Osteocyte (in vitro differentiated cells): ENCODE measurements at regions not wholly inside any gene's neighbourhood (a gene's known extent, or its start where the extent isn't known, plus 50 kb on each side); places are given as distances from the start of the nearest gene placed in this dataset.

Source experiments
- DNase-seq: peaks from one replicate; pipeline ENCODE4 v3.0.0; 2021; ENCODE audit warnings: mixed read lengths; ENCODE audit not compliant: unreplicated experiment; ENCODE audit errors: extremely low spot score
- H3K27ac Mint-ChIP-seq: one replicate; pipeline ENCODE4 v1.8.0; 2021; ENCODE audit warnings: mild to moderate bottlenecking, mixed read lengths; ENCODE audit not compliant: unreplicated experiment
- H3K27me3 Mint-ChIP-seq: one replicate; pipeline ENCODE4 v1.8.0; 2021; ENCODE audit warnings: mixed read lengths; ENCODE audit not compliant: unreplicated experiment
- H3K36me3 Mint-ChIP-seq: one replicate; pipeline ENCODE4 v1.8.0; 2021; ENCODE audit warnings: mixed read lengths; ENCODE audit not compliant: unreplicated experiment
- H3K4me1 Mint-ChIP-seq: one replicate; pipeline ENCODE4 v1.8.0; 2021; ENCODE audit warnings: mixed read lengths; ENCODE audit not compliant: unreplicated experiment
- H3K4me3 Mint-ChIP-seq: one replicate; pipeline ENCODE4 v1.8.0; 2021; ENCODE audit warnings: mild to moderate bottlenecking, moderate library complexity, mixed read lengths; ENCODE audit not compliant: unreplicated experiment
- H3K9me3 Mint-ChIP-seq: one replicate; pipeline ENCODE4 v1.8.0; 2021; ENCODE audit warnings: mixed read lengths; ENCODE audit not compliant: unreplicated experiment
- TF ChIP-seq, protein P1 (sequence below): fragments of 200-600 bp; sonication (generic); IDR thresholded peaks from 2 replicates; pipeline ENCODE4 v1.5.0; 2021; ENCODE audit warnings: antibody characterized with exemption, mild to moderate bottlenecking, moderate library complexity

- H3K4me1 Mint-ChIP-seq = no peaks in the 10 kb centered on the region
Measured at GRCh38 chr13:33657274-33657673, 160.7 kb upstream of the RFC3 start.

GRCh38 chr13:33659466-33659865, 158.5 kb upstream of the RFC3 start:
- TF ChIP-seq, protein P1, sequence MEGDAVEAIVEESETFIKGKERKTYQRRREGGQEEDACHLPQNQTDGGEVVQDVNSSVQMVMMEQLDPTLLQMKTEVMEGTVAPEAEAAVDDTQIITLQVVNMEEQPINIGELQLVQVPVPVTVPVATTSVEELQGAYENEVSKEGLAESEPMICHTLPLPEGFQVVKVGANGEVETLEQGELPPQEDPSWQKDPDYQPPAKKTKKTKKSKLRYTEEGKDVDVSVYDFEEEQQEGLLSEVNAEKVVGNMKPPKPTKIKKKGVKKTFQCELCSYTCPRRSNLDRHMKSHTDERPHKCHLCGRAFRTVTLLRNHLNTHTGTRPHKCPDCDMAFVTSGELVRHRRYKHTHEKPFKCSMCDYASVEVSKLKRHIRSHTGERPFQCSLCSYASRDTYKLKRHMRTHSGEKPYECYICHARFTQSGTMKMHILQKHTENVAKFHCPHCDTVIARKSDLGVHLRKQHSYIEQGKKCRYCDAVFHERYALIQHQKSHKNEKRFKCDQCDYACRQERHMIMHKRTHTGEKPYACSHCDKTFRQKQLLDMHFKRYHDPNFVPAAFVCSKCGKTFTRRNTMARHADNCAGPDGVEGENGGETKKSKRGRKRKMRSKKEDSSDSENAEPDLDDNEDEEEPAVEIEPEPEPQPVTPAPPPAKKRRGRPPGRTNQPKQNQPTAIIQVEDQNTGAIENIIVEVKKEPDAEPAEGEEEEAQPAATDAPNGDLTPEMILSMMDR = no peak
- Mint-ChIP-seq H3K27ac (no peak overlapping the region), H3K4me1 (no peaks in the 10 kb centered on the region), H3K9me3 (peaks cover 3% of the 10 kb centered on the region), H3K4me3 (no peak overlapping the region), H3K27me3 (no peaks in the 10 kb centered on the region), H3K36me3 (no peaks in the 10 kb centered on the region)
- no peak for DNase-seq

More at GRCh38 chr13:33657274-33657673, 160.7 kb upstream of the RFC3 start:
- Mint-ChIP-seq H3K9me3 (peaks cover 3% of the 10 kb centered on the region), H3K27me3 (peaks cover 6% of the 10 kb centered on the region), H3K27ac (no peak overlapping the region), H3K4me3 (no peak overlapping the region), H3K36me3 (no peaks in the 10 kb centered on the region)
- no peak for DNase-seq
- TF ChIP-seq, protein P1 = no peak

DNA sequence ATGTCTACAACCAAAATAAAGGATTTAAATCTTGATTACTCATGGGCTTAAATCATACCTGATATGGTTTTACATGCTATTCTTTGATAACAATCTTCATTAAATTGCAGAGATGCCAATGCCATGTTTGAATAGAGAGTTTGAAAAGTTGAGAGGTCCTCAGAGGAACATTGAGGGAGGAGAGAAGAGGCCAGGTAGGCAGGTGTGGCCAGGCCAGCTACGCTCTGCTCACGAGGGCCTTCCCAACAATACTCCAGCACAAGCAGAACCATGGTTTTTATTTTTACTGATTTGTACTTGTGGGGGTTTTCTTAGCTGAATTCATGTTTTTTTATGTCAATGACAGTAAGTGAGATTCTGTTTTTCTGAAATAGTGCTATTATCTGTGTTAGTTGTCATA, 158.1 kb upstream of the RFC3 start:
- Mint-ChIP-seq H3K36me3 (no peaks in the 10 kb centered on the region), H3K4me3 (no peak overlapping the region), H3K4me1 (no peaks in the 10 kb centered on the region), H3K9me3 (peaks cover 3% of the 10 kb centered on the region), H3K27me3 (no peaks in the 10 kb centered on the region), H3K27ac (no peak overlapping the region)
- TF ChIP-seq, protein P1 = no peak
- no peak for DNase-seq

DNA sequence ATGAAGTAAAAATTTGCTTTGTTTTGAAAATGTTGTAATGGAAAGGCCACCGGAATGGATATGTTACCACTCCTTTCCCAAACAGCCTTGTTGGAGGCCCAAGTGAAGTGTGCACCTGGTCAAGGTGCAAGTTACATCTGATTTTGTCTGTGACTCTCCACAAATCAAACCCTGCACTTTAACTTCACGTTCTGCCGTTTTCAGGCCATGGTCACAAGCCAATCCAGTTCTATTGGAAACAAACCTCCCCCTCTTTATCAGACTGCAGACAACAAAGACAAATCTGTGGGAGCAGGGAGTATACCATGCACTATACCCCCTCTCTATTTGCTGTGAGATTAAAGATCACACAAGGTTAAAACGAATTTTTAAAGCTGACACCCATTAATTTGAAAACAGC, 155.6 kb upstream of the RFC3 start:
- DNase-seq = no peak
- no peak overlapping the region for H3K4me3 Mint-ChIP-seq
- H3K36me3 Mint-ChIP-seq = no peaks in the 10 kb centered on the region
- no peaks in the 10 kb centered on the region for H3K4me1 Mint-ChIP-seq
- H3K27ac Mint-ChIP-seq = no peak overlapping the region
- peaks cover 3% of the 10 kb centered on the region for H3K27me3 Mint-ChIP-seq
- TF ChIP-seq, protein P1 = no peak
- H3K9me3 Mint-ChIP-seq = peaks cover 3% of the 10 kb centered on the region

DNA sequence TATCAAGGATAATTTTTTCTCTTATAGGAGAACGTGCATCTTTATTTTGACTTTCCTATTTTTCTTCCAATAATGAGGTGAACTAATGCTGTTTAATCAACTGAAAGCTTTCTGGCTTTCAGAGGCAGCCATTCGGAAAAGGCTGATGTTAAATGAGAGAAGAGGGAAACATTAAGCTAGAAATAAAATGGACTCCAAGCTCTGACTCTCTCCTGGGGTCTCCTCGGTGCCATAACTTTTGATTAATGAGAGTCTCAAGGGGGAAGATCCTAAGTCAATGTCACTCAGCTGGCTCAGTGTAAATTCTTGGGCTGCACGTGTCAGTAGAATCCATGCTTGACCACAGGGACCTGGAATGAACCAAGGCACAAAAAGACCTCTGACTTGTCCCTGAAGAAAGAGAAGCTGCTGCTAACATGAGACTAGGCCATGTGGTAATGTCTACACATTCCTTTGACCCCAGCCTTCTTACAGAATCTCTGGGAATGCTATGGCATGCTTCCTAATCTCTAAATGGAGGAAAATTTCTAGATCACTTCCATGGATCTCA, 152.2 kb upstream of the RFC3 start:
- Mint-ChIP-seq H3K4me1 (no peaks in the 10 kb centered on the region), H3K9me3 (no peaks in the 10 kb centered on the region), H3K36me3 (no peaks in the 10 kb centered on the region), H3K27ac (no peak overlapping the region), H3K4me3 (no peak overlapping the region), H3K27me3 (peaks cover 3% of the 10 kb centered on the region)
- no peak for DNase-seq
- TF ChIP-seq, protein P1 = no peak
